Heart left ventricle (tissue), 16 donors: ENCODE measurements at regions not wholly inside any gene's neighbourhood (a gene's known extent, or its start where the extent isn't known, plus 50 kb on each side); places are given as distances from the start of the nearest gene placed in this dataset.

ENCODE experiments used
- ATAC-seq, 4 donors: fragments of 200-7000 bp; cut with Tn5 transposase; one replicate each; pipeline ENCODE4 v1.9.1; 2020 to 2022; ENCODE audit warnings: moderate library complexity in 4 of 4, mild to moderate bottlenecking in 3 of 4, moderate number of reproducible peaks in 1 of 4
- DNase-seq, 5 donors: peaks; one replicate each; pipeline ENCODE4 v3.0.0-alpha.2; 2020
- H3K27ac ChIP-seq, 12 donors: fragments of 200-600 bp; sonication (generic) in 4 of 12; one replicate each; pipeline versions ENCODE4 v1.5.0 to v1.8.0; 2016 to 2022; ENCODE audit warnings: mild to moderate bottlenecking in 2 of 12
- H3K27me3 ChIP-seq, 9 donors: fragments of 200-600 bp; sonication (generic) in 2 of 9; one replicate each; pipeline versions ENCODE4 v1.5.1 to v1.8.0; 2016 to 2022; ENCODE audit warnings: mild to moderate bottlenecking in 3 of 9
- H3K36me3 ChIP-seq, 9 donors: fragments of 200-600 bp; sonication (generic) in 2 of 9; one replicate each; pipeline versions ENCODE4 v1.5.0 to v1.8.0; 2018 to 2022; ENCODE audit warnings: mild to moderate bottlenecking in 2 of 9
- H3K4me1 ChIP-seq, 12 donors: fragments of 200-600 bp; sonication (generic) in 4 of 12; one replicate each; pipeline versions ENCODE4 v1.5.0 to v1.8.0; 2016 to 2022; ENCODE audit warnings: mild to moderate bottlenecking in 3 of 12
- H3K4me3 ChIP-seq, 12 donors: fragments of 200-600 bp; sonication (generic) in 4 of 12; one replicate each; pipeline versions ENCODE4 v1.5.0 to v1.8.0; 2017 to 2022; ENCODE audit warnings: mild to moderate bottlenecking in 9 of 12, moderate library complexity in 4 of 12
- H3K9me3 ChIP-seq, 12 donors: fragments of 200-600 bp; sonication (generic) in 4 of 12; one replicate each; pipeline versions ENCODE4 v1.5.0 to v1.8.0; 2016 to 2022; ENCODE audit warnings: mild to moderate bottlenecking in 1 of 12
- POLR2A ChIP-seq, 2 donors: fragments of 450-650 bp; IDR thresholded peaks; one replicate each; pipeline ENCODE4 v1.6.1; 2017; ENCODE audit warnings: antibody characterized with exemption in 2 of 2, mild to moderate bottlenecking in 2 of 2, moderate library complexity in 2 of 2
- WGBS, 4 donors: extraction: QIAGEN DNeasy Blood & Tissue Kit in 2 of 4; methylation state at CpG; one replicate each; pipeline versions ENCODE4 v1.1.5 to v1.1.7; 2013 to 2018; 5-methylcytosine and 5-hydroxymethylcytosine counted together
- intact Hi-C, 10 donors: fragments of 100-400 bp; cut with DNase I; formaldehyde crosslinking; loops; one replicate each; pipeline versions ENCODE4 v1.11.1 to v1.14.2; 2022
- TF ChIP-seq, protein P1 (sequence below), 12 donors: fragments of 200-600 bp; sonication (generic) in 4 of 12; IDR thresholded peaks; one replicate each; pipeline versions ENCODE4 v1.5.0 to v1.8.0; 2018 to 2022; ENCODE audit warnings: antibody characterized with exemption in 12 of 12, mild to moderate bottlenecking in 5 of 12
- donor health status: ischemic (EF 13 %, LVEDD 7.1; RV severe dilation, severe dysfunction).
- donor health status: healthy with polysubstance abuse.
- donor health status: DM: no; HTN: yes; CAD: no.
- donor health status: DM: no; HTN: no; CAD: no.
- donor health status: ischemic (EF 25% LVEDD 6.9; RV normal size, moderate dysfunction).
- donor health status: ischemic (EF 25% LVEDD 5.7; RV mildly dilated, moderate dysfunction).
- donor health status: healthy.
- donor health status: DM: yes; HTN: yes; CAD: no.
- donor health status: ischemic (EF 35%, LVEDD 5.7; RV mildly dilated, moderate dysfunction).
- donor health status: nonischemic (EF 11% LVEDD 7.7; RV severe dilation, severe dysfunction).
- donor health status: DM: yes; HTN: yes; CAD: no.
- donor health status: PGD.
- donor health status: ischemic (EF 29% LVEDD 5.4; RV normal size, mild dysfunction).
- donor health status: nonischemic (EF 23%, LVEDD 6.1; RV moderate dilation, normal function).

DNA sequence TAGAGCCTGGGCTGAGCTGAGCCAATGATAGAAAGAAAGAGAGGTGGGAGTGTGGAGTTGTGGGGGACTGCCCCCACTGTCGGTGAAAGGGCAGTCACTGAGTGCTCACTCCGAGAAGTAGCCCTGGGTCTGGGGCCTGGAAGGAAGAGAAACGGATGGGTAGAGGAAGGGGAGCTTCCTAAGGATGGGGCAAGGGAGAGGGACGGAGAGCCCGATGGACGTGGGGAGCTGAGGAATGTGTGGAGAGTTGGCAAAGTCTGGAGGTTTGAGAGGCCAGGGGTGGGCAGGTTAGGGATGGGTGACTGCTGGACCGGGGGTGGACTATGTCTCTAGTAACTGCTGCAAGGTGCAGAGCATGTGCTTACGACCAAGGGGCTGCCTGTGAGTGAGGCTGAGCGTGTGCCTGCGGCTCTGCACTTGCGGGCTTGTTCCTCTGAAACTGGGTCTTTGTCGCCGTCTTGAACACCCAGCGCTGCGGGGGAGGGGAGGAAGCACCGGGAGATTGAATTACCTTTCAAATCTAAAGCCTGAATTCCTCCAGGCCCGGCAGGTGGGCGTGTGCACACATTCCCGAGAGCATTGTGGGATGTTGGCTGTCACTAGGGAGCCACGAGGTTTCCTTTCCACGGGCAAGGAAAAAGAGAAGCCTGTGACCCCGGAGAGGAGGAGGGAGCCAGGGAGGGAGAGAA, 76.4 kb upstream of the ARAP3 start:
- H3K27me3 ChIP-seq = peaks cover 0 to 32% (median 10%) of the 10 kb centered on the region in 9 donors
- H3K4me3 ChIP-seq = no peak overlapping the region
- WGBS, 4 donors = 12 to 25% (median 23%) methylated on average over 22 of the region's 22 CpGs
- DNase-seq = peak in 1 of 5 donors; percentile 49
- peaks cover 0 to 27% (median 17%) of the 10 kb centered on the region in 12 donors for H3K4me1 ChIP-seq
- no peak overlapping the region for H3K27ac ChIP-seq
- intact Hi-C loops = loop anchor here in 2 of 10 donors (5.0 kb wide), 3 partner anchors 51 to 124 kb away; partner anchors contain the start of gene PCDH1 (in 1 of the 2)
- H3K9me3 ChIP-seq = no peaks in the 10 kb centered on the region
- H3K36me3 ChIP-seq = no peaks in the 10 kb centered on the region
- ATAC-seq = no peak
- TF ChIP-seq, protein P1, sequence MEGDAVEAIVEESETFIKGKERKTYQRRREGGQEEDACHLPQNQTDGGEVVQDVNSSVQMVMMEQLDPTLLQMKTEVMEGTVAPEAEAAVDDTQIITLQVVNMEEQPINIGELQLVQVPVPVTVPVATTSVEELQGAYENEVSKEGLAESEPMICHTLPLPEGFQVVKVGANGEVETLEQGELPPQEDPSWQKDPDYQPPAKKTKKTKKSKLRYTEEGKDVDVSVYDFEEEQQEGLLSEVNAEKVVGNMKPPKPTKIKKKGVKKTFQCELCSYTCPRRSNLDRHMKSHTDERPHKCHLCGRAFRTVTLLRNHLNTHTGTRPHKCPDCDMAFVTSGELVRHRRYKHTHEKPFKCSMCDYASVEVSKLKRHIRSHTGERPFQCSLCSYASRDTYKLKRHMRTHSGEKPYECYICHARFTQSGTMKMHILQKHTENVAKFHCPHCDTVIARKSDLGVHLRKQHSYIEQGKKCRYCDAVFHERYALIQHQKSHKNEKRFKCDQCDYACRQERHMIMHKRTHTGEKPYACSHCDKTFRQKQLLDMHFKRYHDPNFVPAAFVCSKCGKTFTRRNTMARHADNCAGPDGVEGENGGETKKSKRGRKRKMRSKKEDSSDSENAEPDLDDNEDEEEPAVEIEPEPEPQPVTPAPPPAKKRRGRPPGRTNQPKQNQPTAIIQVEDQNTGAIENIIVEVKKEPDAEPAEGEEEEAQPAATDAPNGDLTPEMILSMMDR (IDR thresholded peaks at IDR 0.05) = no peak
- no peak for TF ChIP-seq POLR2A (IDR thresholded peaks at IDR 0.05)

DNA sequence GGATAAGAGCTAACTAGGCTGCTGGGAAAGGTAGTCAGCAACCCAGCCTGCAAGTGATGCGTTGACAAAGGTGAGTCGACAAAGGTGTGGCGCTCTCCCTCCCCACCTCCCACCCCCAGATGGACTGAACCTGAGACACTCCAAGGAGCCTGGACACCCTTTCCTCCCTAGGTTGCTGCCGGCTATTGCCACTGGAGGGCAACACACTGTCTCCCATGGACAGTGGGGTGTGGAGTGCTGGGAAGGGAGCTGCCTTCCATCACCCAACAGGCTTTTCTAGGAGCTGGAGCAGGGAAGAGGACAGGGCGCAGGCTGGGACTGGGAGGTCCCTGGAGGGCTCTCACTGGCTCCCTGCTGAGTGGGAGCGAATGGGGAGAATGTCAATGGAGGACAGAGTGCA, 75.4 kb upstream of the ARAP3 start:
- WGBS, 4 donors = 43 to 55% (median 49%) methylated on average over 6 of the region's 6 CpGs
- Histone ChIP-seq H3K4me3 (no peak overlapping the region), H3K9me3 (no peaks in the 10 kb centered on the region), H3K27me3 (peaks cover 0 to 37% (median 16%) of the 10 kb centered on the region in 9 donors), H3K36me3 (no peaks in the 10 kb centered on the region), H3K27ac (no peak overlapping the region), H3K4me1 (peaks cover 0 to 22% (median 10%) of the 10 kb centered on the region in 12 donors)
- DNase-seq (peak in 1 of 5 donors; percentile 17), ATAC-seq (peak in 3 of 4 donors; percentile 28 to 47 (median 38))
- intact Hi-C loops = loop anchor here in 2 of 10 donors (5.0 kb wide), 3 partner anchors 50 to 125 kb away; partner anchors contain the start of gene PCDH1 (in 1 of the 2)
- TF ChIP-seq, protein P1 (IDR thresholded peaks at IDR 0.05) = peak in 9 of 12 donors; percentile 6 to 50 (median 29)
- no peak for TF ChIP-seq POLR2A (IDR thresholded peaks at IDR 0.05)

DNA sequence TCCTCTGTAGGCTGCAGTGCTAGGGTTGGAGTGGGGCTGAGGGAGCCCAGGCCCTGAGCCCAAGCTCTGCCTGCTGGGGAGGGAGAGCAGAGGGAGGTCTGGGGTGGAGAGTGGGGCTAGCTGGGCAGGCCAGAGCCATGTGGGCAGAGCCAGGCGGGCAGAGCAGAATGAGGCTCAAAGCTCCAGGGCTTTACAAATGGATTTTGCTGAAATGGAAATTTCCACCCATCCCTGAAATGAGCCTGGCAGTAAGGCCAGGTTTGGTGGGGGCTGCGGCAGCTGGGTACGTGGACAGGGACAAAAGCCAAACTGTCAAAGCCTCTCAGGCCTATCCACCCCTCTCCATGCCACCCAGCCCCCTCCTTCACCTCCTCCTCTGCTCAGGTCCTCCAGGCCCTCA, 74.2 kb upstream of the ARAP3 start:
- no peak for ATAC-seq
- no peaks in the 10 kb centered on the region for H3K9me3 ChIP-seq
- TF ChIP-seq, protein P1 (IDR thresholded peaks at IDR 0.05) = no peak
- no peak for TF ChIP-seq POLR2A (IDR thresholded peaks at IDR 0.05)
- H3K4me3 ChIP-seq = no peak overlapping the region
- 76 to 88% (median 86%) methylated on average over 3 of the region's 3 CpGs for WGBS, 4 donors
- no peak overlapping the region for H3K27ac ChIP-seq
- intact Hi-C loops = loop anchor here in 2 of 10 donors (5.0 kb wide), 3 partner anchors 49 to 126 kb away; partner anchors contain the start of gene PCDH1 (in 1 of the 2)
- no peaks in the 10 kb centered on the region for H3K36me3 ChIP-seq
- H3K4me1 ChIP-seq = peaks cover 0 to 14% (median 5%) of the 10 kb centered on the region in 12 donors
- H3K27me3 ChIP-seq = peaks cover 0 to 37% (median 20%) of the 10 kb centered on the region in 9 donors
- peak in 1 of 5 donors; percentile 9 for DNase-seq

DNA sequence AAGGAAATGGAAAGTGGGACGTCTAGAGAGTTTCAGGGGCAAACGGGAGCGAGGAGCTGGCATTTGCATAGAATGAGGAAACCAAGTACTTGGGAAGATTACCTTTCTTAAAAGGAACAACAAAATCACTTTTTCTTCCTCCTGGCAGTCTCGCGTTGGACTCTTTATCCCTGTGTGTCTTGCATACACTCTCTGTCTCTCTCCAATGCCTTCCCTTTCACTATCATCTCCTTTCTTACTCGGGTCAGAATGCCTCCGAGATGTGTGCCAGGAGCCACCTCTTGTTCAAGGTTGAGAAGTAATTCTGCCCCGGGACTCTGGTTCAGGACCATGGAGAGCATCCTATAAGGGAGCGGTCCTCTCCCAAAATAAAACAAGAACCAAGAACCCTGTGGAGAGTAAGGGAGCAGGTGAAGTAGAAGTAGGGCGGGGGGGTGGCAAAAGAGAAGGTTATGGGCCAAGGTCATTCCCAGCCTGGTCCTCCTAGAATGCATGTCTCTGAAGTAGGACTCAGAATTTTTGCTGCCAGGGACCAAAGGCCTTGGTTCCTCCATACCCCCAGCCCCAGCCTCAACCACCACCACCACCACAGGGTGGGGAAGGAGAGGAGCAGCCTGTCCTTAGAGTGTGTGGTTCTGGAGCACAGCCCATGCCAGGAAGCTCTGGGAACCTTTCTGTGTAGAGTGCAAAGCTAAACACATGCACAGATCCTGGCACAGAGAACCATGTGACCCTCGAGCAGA, 72.1 kb upstream of the ARAP3 start:
- H3K27me3 ChIP-seq = peaks cover 0 to 34% (median 20%) of the 10 kb centered on the region in 9 donors
- H3K4me3 ChIP-seq = no peak overlapping the region
- H3K4me1 ChIP-seq = peaks cover 0 to 14% (median 5%) of the 10 kb centered on the region in 12 donors
- 29 to 45% (median 38%) methylated on average over 11 of the region's 11 CpGs for WGBS, 4 donors
- no peak for DNase-seq
- intact Hi-C loops = no loop called here
- H3K9me3 ChIP-seq = no peaks in the 10 kb centered on the region
- TF ChIP-seq, protein P1 (IDR thresholded peaks at IDR 0.05) = no peak
- TF ChIP-seq POLR2A (IDR thresholded peaks at IDR 0.05) = no peak
- H3K36me3 ChIP-seq = no peaks in the 10 kb centered on the region
- peak in 2 of 4 donors; percentile 16 to 59 for ATAC-seq
- no peak overlapping the region for H3K27ac ChIP-seq
